OCI-LY7 (cell line): ENCODE measurements at regions not wholly inside any gene's neighbourhood (a gene's known extent, or its start where the extent isn't known, plus 50 kb on each side); places are given as distances from the start of the nearest gene placed in this dataset.

ENCODE experiments used
- CTCF ChIP-seq: fragments of 200-600 bp; sonication (generic); conservative IDR thresholded peaks from 2 replicates; pipeline ENCODE4 v1.5.1; 2014; ENCODE audit warnings: mild to moderate bottlenecking, antibody characterized with exemption, low read length, moderate library complexity, mixed read lengths
- EZH2phosphoT487 ChIP-seq: fragments of 200-600 bp; sonication (generic); IDR thresholded peaks from 2 replicates; pipeline ENCODE4 v1.6.1; 2018; ENCODE audit warnings: low read depth, borderline replicate concordance, mild to moderate bottlenecking, mixed run types, antibody characterized with exemption, low read length, moderate library complexity, mixed read lengths

GRCh38 chr5:51156222-51156621 is 227.0 kb upstream of the ISL1 start:
- TF ChIP-seq CTCF (no peak), EZH2phosphoT487 (no peak)
